SH-SY5Y (cell line): ENCODE measurements at regions not wholly inside any gene's neighbourhood (a gene's known extent, or its start where the extent isn't known, plus 50 kb on each side); places are given as distances from the start of the nearest gene placed in this dataset.

Experiments used
- GATA2 ChIP-seq: IDR thresholded peaks from 2 replicates; pipeline ENCODE4 v1.6.1; 2011; ENCODE audit warnings: mild to moderate bottlenecking, low read depth, low read length
- GATA3 ChIP-seq: IDR thresholded peaks from 2 replicates; pipeline ENCODE4 v1.6.1; 2011; ENCODE audit warnings: low read depth, mild to moderate bottlenecking, low read length, moderate library complexity

- TF ChIP-seq GATA2 (no peak), GATA3 (no peak)
Measured at GRCh38 chr14:89578156-89578555, 161.1 kb upstream of the FOXN3 start.
